HepG2 (cell line): ENCODE measurements at regions not wholly inside any gene's neighbourhood (a gene's known extent, or its start where the extent isn't known, plus 50 kb on each side); places are given as distances from the start of the nearest gene placed in this dataset.

Experiments
- ATAC-seq: fragments of 200-7000 bp; cut with Tn5 transposase; 3 replicates; pipeline ENCODE4 v1.9.1; 2020; ENCODE audit warnings: mild to moderate bottlenecking, moderate library complexity
- BruUV-seq: library from RNA; stranded (reverse); fragments of 400-500 nt; replicated peaks from 2 replicates; lab custom pipeline; 2021; lab: Mats Ljungman, UMichigan
- CTCF ChIA-PET: fragments of 300-600 bp; formaldehyde crosslinking; extraction: SDS; loops from one replicate; lab custom pipeline; 2021; ENCODE audit warnings: low total read pairs, inconsistent platforms, low intra/inter-chr PET ratio; lab: Yijun Ruan, JAX
- POLR2A ChIA-PET: fragments of 350-600 bp; sonication (Branson Sonifier 250); formaldehyde crosslinking; loops from one replicate; lab custom pipeline; 2020; ENCODE audit warnings: antibody characterized with exemption, inconsistent platforms; lab: Yijun Ruan, JAX
- DNase-seq: peaks from one replicate; pipeline ENCODE4 v3.0.0-alpha.2; 2015; ENCODE audit warnings: low spot score
- FAIRE-seq: peaks from 3 replicates; lab custom pipeline; 2011; peaks lifted over from hg19 to GRCh38; lab: Jason Lieb, UNC
- H2AFZ ChIP-seq: one replicate; pipeline ENCODE4 v1.6.1; 2011; ENCODE audit warnings: low read length, inconsistent platforms
- H3K27ac ChIP-seq: fragments of 300-600 bp; 3 replicates; pipeline ENCODE4 v1.8.0; 2011; ENCODE audit warnings: mixed run types, mild to moderate bottlenecking, mixed read lengths, low read length, inconsistent platforms; ENCODE audit not compliant: insufficient read depth; ENCODE audit errors: extremely low read length
- H3K27me3 ChIP-seq, 2 experiments: fragments of 200-600 bp in 1 of 2; 2 replicates in 1 of 2; 3 replicates in 1 of 2; pipeline versions ENCODE4 v1.6.0 to v1.8.0; 2011; ENCODE audit warnings: low read length in 2 of 2, mild to moderate bottlenecking in 2 of 2, moderate library complexity in 2 of 2, inconsistent platforms in 1 of 2; ENCODE audit not compliant: insufficient read depth in 2 of 2, control insufficient read depth in 1 of 2
- H3K36me3 ChIP-seq, 2 experiments: fragments of 200-600 bp in 1 of 2; replicated peaks in 1 of 2; 2 replicates in 1 of 2; 3 replicates in 1 of 2; pipeline versions ENCODE4 v1.5.1 to v1.8.0; 2011; ENCODE audit warnings: low read length in 2 of 2, inconsistent platforms in 1 of 2; ENCODE audit not compliant: insufficient read depth in 2 of 2, control insufficient read depth in 1 of 2
- H3K4me1 ChIP-seq: 2 replicates; pipeline ENCODE4 v1.5.1; 2012; ENCODE audit warnings: low read length, inconsistent platforms; ENCODE audit not compliant: insufficient read depth
- H3K4me2 ChIP-seq: 2 replicates; pipeline ENCODE4 v1.6.0; 2011; ENCODE audit warnings: low read depth, low read length, inconsistent platforms
- H3K4me3 ChIP-seq, 3 experiments: fragments of 200-600 bp in 1 of 3; sonication (generic), shearing (Covaris generic) in 1 of 3; replicated peaks in 1 of 3; 2 replicates each; pipeline ENCODE4 v1.5.1; 2011 to 2016; ENCODE audit warnings: low read length in 3 of 3, inconsistent platforms in 2 of 3, low read depth in 2 of 3, mild to moderate bottlenecking in 2 of 3, control low read depth in 1 of 3, mixed read lengths in 1 of 3; ENCODE audit not compliant: insufficient read depth in 1 of 3
- H3K79me2 ChIP-seq: one replicate; pipeline ENCODE4 v1.6.1; 2011; ENCODE audit warnings: low read length, inconsistent platforms; ENCODE audit not compliant: insufficient read depth
- H3K9ac ChIP-seq: 2 replicates; pipeline ENCODE4 v1.6.0; 2011; ENCODE audit warnings: mild to moderate bottlenecking, low read depth, low read length, inconsistent platforms; ENCODE audit not compliant: insufficient read depth
- H3K9me3 ChIP-seq: 2 replicates; pipeline ENCODE4 v1.5.1; 2012; ENCODE audit warnings: mild to moderate bottlenecking, low read length
- H4K20me1 ChIP-seq: 2 replicates; pipeline ENCODE4 v1.6.0; 2011; ENCODE audit warnings: inconsistent platforms, mild to moderate bottlenecking, low read length, moderate library complexity; ENCODE audit not compliant: insufficient read depth
- AKAP8 ChIP-seq: sonication (generic); formaldehyde crosslinking; IDR thresholded peaks from 2 replicates; pipeline ENCODE4 v1.5.1; 2020; ENCODE audit warnings: mild to moderate bottlenecking, missing genetic modification reagents
- NFE2L1 ChIP-seq: sonication (generic); formaldehyde crosslinking; IDR thresholded peaks from 2 replicates; pipeline ENCODE4 v1.4.0; 2020; ENCODE audit warnings: missing genetic modification reagents, mild to moderate bottlenecking, borderline replicate concordance
- PBX3 ChIP-seq: sonication (generic); formaldehyde crosslinking; IDR thresholded peaks from 2 replicates; pipeline ENCODE4 v1.8.1; 2023; ENCODE audit warnings: missing genetic modification reagents, inconsistent platforms, borderline replicate concordance
- SALL2 ChIP-seq: sonication (generic); formaldehyde crosslinking; IDR thresholded peaks from 2 replicates; pipeline ENCODE4 v1.8.1; 2023; ENCODE audit warnings: mild to moderate bottlenecking, missing genetic modification reagents, inconsistent platforms
- SOX13 ChIP-seq, 3 experiments: fragments of 450-650 bp in 1 of 3; sonication (generic) in 1 of 3; formaldehyde crosslinking in 1 of 3; IDR thresholded peaks in 2 of 3; conservative IDR thresholded peaks in 1 of 3; 2 replicates each; pipeline versions ENCODE4 v1.5.0 to v1.6.1; 2016 to 2020; ENCODE audit warnings: antibody characterized with exemption in 1 of 3, mild to moderate bottlenecking in 1 of 3, missing compliant biosample characterization in 1 of 3, missing genetic modification reagents in 1 of 3, moderate library complexity in 1 of 3
- ZNF136 ChIP-seq: sonication (generic); formaldehyde crosslinking; IDR thresholded peaks from 2 replicates; pipeline ENCODE4 v1.8.1; 2022; ENCODE audit warnings: low read depth, mild to moderate bottlenecking, moderate library complexity, missing genetic modification reagents
- ZNF317 ChIP-seq: sonication (generic); formaldehyde crosslinking; IDR thresholded peaks from 2 replicates; pipeline ENCODE4 v1.5.0; 2020; ENCODE audit warnings: mild to moderate bottlenecking, missing genetic modification reagents
- ZNF333 ChIP-seq: sonication (generic); formaldehyde crosslinking; IDR thresholded peaks from 2 replicates; pipeline ENCODE4 v1.4.0; 2020; ENCODE audit warnings: mild to moderate bottlenecking, missing genetic modification reagents, borderline replicate concordance
- WGBS: methylation state at CpG from one replicate; pipeline ENCODE4 v1.1.6; 2017; ENCODE audit warnings: low lambda C conversion rate; 5-methylcytosine and 5-hydroxymethylcytosine counted together
- in situ Hi-C: cut with HindIII; loops from 2 replicates; pipeline ENCODE4 v1.10.0; 2017; ENCODE audit warnings: low pct_unique_long_range_greater_than_20kb; ENCODE audit not compliant: extremely low pct_ligation_motif_present
- intact Hi-C: fragments of 100-400 bp; cut with micrococcal nuclease; formaldehyde crosslinking; loops from one replicate; pipeline ENCODE4 v1.10.0; 2022; ENCODE audit not compliant: unreplicated experiment
- TF ChIP-seq, protein P1 (sequence below): IDR thresholded peaks from 2 replicates; pipeline ENCODE4 v1.6.1; 2016; ENCODE audit warnings: missing compliant biosample characterization, missing genetic modification reagents, borderline replicate concordance

- ChIA-PET POLR2A (no interaction called here), CTCF (no interaction called here)
- no peak for FAIRE-seq
- H3K4me3 ChIP-seq, result no peak overlapping the region
- in situ Hi-C loops (no loop called here), intact Hi-C loops (no loop called here)
- H3K27ac ChIP-seq, result no peak overlapping the region
- no peak for TF ChIP-seq PBX3 (CRISPR knock-in tag)
- TF ChIP-seq NFE2L1 (CRISPR knock-in tag), result no peak
- no peak for TF ChIP-seq ZNF136 (CRISPR knock-in tag)
- TF ChIP-seq ZNF317 (CRISPR knock-in tag), result no peak
- TF ChIP-seq, protein P1, sequence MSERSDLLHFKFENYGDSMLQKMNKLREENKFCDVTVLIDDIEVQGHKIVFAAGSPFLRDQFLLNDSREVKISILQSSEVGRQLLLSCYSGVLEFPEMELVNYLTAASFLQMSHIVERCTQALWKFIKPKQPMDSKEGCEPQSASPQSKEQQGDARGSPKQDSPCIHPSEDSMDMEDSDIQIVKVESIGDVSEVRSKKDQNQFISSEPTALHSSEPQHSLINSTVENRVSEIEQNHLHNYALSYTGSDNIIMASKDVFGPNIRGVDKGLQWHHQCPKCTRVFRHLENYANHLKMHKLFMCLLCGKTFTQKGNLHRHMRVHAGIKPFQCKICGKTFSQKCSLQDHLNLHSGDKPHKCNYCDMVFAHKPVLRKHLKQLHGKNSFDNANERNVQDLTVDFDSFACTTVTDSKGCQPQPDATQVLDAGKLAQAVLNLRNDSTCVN (CRISPR knock-in tag), result no peak
- no peak for TF ChIP-seq AKAP8 (CRISPR knock-in tag)
- DNase-seq, result no peak
- no peaks in the 10 kb centered on the region for H3K9me3 ChIP-seq
- no peaks in the 10 kb centered on the region for H3K4me1 ChIP-seq
- no TSS peak for BruUV-seq
- no peaks in the 10 kb centered on the region for H3K79me2 ChIP-seq
- H3K4me2 ChIP-seq, result no peak overlapping the region
- no peak for ATAC-seq
- H3K9ac ChIP-seq, result no peak overlapping the region
- H3K36me3 ChIP-seq, result no peaks in the 10 kb centered on the region
- H4K20me1 ChIP-seq, result no peaks in the 10 kb centered on the region
- no peaks in the 10 kb centered on the region; a peak in 1 of 5 replicates for H3K27me3 ChIP-seq
- no peak overlapping the region for H2AFZ ChIP-seq
Measured at GRCh38 chr2:160741271-160741670, 247.7 kb upstream of the RBMS1 start.

DNA sequence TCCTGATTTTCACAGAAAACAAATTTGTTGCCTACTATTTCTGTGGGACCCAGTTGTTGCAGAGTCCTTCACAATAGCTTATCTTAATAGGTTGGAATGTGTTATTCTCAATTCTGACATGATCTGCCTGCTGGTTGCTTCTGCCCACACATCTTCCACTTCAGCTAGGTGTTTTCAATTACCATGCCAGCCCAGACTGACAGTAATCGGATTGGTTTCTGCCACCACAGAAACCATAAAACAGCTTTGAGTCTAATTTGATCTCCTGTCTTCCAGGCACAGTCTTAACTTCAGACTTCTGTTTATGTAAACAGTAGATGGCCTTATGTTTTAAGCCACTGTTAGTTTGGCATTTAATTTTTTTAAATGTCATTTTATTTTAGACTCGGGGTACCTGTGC, 248.2 kb upstream of the RBMS1 start:
- no TSS peak for BruUV-seq
- intact Hi-C loops, result no loop called here
- FAIRE-seq (no peak), ATAC-seq (no peak), DNase-seq (no peak)
- ChIA-PET POLR2A (no interaction called here), CTCF (no interaction called here)
- H3K27me3 ChIP-seq, result no peaks in the 10 kb centered on the region; a peak in 1 of 5 replicates
- H3K4me2 ChIP-seq, result no peak overlapping the region
- H3K4me1 ChIP-seq, result no peaks in the 10 kb centered on the region
- no peak overlapping the region for H2AFZ ChIP-seq
- no peak overlapping the region for H3K9ac ChIP-seq
- TF ChIP-seq SOX13 (IDR thresholded peaks at IDR 0.05) (no peak), SOX13 (CRISPR knock-in tag; conservative IDR thresholded peaks at IDR 0.05 in 1 of 2, IDR thresholded peaks at IDR 0.05 in 1 of 2) (no peak), SALL2 (no peak), ZNF333 (no peak)
- H3K36me3 ChIP-seq, result no peaks in the 10 kb centered on the region
- H3K4me3 ChIP-seq, result no peak overlapping the region
- no peaks in the 10 kb centered on the region for H3K9me3 ChIP-seq
- H3K79me2 ChIP-seq, result no peaks in the 10 kb centered on the region
- 0% methylated on average over 2 of the region's 2 CpGs for WGBS
- H4K20me1 ChIP-seq, result no peaks in the 10 kb centered on the region
- no peak overlapping the region for H3K27ac ChIP-seq
- in situ Hi-C loops, result no loop called here
